GM19397 (cell line): ENCODE measurements at regions not wholly inside any gene's neighbourhood (a gene's known extent, or its start where the extent isn't known, plus 50 kb on each side); places are given as distances from the start of the nearest gene placed in this dataset.
"Not testable (repeated sequence)": the region's sequence is repeated elsewhere in the genome, so short reads cannot be mapped to it uniquely, and the experiment has no call there.

Source experiments
- ATAC-seq: cut with Tn5 transposase; IDR thresholded peaks from one replicate; pipeline ENCODE4 v1.9.1; 2021; ENCODE audit warnings: mild to moderate bottlenecking, moderate library complexity; ENCODE audit not compliant: unreplicated experiment

- no peak for ATAC-seq
These were observed 696.9 kb downstream of the PCDH7 start for GRCh38 chr4:31417040-31417439.

- no peak for ATAC-seq
These were observed 701.8 kb downstream of the PCDH7 start for GRCh38 chr4:31422006-31422405.

- ATAC-seq, result no peak
These were observed 707.5 kb downstream of the PCDH7 start for GRCh38 chr4:31427691-31428090.

GRCh38 chr4:31442236-31442635 is 722.1 kb downstream of the PCDH7 start:
- no peak for ATAC-seq

GRCh38 chr4:31445526-31445925 is 725.4 kb downstream of the PCDH7 start:
- no peak for ATAC-seq

DNA sequence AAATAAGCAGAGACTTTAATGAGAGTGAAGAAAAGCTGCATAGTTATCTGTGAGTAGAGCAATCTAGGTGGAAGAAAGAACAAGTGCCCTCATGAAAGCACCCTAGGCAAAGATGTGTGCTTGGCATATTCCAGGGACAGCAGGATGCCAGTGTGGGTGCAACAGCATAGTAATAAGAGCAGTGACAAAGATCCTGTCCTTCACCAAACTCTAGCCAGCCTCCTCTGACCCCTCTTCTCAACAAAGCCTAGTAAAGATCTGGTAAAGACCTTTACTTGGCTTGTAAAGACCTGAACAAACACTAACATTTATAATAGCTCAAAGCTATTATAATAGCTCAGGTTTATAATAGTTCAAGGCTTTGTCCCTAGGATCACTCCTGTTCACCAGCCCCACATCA is 735.4 kb downstream of the PCDH7 start:
- ATAC-seq, result no peak

DNA sequence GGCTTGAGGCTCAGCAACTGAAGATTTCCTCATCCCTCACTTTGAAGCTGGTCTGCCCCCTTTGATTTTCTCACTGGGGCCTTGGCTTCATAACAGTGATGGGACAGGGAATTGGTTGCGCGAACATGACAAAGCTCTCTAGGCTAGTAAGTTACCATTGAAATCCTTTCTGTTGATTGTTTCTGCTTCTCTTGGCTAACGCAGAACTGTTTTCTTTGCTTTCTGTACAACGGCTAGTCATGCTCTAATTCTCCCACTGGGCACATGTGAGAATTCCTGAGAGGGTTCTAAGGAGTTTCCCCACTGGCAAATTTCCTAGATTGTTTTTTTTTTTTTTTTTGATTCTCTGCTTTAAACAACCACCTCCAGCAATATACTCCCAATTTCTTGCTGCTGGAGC is 738.6 kb downstream of the PCDH7 start:
- no peak for ATAC-seq

- no peak for ATAC-seq
These were observed 741.3 kb downstream of the PCDH7 start for GRCh38 chr4:31461421-31461820.

- ATAC-seq, result no peak
These were observed 747.6 kb downstream of the PCDH7 start for GRCh38 chr4:31467781-31468180.

DNA sequence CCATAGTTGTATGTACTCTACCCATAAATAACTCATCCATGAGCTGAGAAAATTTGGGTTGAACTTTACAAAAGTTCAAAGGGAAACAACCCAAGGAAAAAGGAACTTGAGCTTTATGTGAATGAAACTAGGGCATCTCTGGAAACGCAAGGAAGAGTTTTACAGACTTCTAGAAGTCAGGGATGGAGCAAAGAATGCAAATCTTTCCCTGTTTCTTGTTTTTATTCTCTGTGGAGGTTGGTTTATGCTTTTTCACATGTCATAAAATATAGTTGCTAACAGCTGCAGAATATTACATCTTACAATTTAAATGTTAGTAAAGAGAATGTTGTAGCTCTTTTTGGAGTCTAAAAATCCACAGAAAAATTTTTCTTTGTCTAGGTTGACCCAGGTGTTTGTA is 754.1 kb downstream of the PCDH7 start:
- ATAC-seq, result no peak

- no peak for ATAC-seq
These were observed 762.5 kb downstream of the PCDH7 start for GRCh38 chr4:31482691-31483090.

GRCh38 chr4:31499216-31499615 is 779.0 kb downstream of the PCDH7 start:
- not testable (repeated sequence) for ATAC-seq

GRCh38 chr4:31516520-31516919 is 796.4 kb downstream of the PCDH7 start:
- ATAC-seq, result no peak

DNA sequence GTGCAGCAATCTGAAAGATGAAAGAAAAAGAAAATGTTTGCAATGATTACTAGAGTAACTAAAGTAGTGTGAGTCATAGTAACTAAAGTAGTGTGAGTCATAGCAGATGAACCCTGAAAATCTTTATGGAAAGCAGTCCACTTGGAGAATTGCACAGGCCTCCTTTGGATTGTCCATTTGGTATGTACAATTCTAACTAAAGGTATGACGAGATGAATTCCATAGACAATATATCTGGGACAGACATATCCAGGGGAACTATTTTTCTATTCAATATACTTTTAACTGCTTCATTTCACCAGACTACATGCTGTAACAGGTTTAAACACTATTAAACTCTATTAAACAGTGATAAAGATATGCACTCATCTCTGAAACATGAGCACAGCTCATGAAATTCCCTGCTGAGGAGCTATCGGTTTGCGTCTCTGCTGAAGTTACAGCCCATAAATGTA is 798.7 kb downstream of the PCDH7 start:
- no peak for ATAC-seq

DNA sequence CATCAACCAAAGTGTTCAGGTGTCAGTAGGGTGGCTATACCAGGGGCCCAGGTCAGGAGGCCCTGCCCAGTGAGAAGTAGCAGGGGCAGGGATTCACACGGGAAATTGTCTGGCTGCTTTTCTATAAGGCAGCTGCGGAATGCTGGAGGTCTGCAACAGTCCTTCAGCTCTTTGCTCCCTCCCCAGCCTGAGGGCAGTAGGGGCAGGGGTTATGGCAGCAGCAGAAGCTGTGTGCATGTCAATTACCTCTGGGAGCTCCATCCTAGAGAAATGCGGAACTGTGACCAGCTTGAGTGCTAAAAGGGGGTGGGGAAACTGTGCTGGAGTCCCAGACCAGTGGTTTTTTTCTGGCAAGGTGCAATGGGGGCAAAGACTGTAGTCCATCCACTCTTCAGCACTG is 810.4 kb downstream of the PCDH7 start:
- ATAC-seq, result no peak

DNA sequence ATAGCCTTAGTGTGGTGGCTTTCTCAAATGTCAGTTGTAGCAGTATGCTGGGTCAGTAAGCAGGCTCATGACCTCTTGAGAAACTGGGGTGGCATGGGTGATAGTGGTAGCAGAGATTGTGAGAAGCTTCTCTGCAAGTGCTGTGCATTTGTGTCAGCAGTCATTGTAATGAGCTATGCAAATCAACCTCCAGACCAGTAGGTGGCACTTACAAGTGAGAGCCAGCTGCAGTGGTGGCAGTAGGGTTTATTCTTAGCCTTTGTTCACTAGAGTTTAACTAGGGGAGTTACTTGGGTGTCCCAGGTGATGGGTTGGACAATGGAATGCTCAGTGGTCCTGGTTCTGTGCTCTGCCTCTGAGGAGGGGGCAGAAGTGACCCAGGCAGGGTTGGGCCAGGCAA is 818.7 kb downstream of the PCDH7 start:
- no peak for ATAC-seq

DNA sequence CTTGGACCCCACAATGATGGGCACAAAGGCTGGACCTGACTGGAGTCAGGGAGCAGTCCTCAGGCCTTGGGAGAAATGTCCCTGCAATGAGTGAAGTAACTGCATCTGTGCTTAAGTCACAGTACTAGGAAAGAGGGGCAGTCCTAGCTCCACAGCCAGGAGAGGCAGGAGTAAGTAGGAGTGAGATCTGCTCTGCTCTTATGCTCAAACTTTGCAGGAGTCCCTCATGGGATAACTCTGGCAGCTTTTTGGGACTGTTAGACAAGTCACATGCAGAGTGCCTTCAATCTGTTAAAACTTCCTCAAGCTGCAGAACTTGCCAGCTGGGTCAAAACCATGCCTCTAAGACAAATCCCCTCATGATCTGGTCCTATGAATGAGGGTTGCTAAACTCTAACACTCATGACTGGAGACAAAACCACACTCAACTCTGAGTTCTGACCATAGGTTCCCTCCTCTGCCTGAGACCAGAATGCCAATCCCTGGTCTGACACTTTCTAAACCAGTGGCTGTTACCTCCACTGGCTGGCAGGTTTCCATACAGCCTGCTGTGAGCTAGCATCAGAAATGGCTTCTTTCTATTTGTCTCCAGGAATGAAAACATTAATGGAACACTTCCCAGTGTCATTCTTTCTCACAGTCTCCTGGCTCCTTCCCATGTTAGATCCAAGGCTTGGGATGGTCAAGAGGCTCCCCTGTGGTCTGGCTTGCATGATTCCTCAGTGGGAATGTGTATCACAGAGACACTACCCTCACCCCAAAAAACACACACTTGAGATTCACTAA is 819.3 kb downstream of the PCDH7 start:
- ATAC-seq, result no peak

GRCh38 chr4:31545330-31545729 is 825.2 kb downstream of the PCDH7 start:
- no peak for ATAC-seq

DNA sequence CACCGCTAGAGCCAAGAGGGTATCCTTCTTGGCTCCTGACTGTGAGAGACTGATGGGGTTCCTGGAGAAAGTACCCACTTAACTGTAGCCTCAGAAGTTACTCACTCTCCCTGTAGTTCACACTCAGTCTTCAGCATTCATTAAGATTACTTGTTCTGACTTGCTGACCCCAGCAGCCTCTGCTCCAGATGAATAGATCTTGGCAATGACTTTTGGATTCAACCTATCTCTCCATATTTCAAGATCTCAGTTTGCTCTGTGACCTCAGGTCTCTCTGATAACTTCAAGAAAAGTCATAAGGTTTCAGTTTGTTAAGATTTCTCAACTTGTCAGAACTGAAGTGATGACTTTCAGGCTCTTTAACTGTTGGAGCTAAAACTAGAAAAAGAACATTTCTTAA is 825.6 kb downstream of the PCDH7 start:
- ATAC-seq, result no peak

GRCh38 chr4:31548021-31548420 is 827.9 kb downstream of the PCDH7 start:
- ATAC-seq, result no peak

DNA sequence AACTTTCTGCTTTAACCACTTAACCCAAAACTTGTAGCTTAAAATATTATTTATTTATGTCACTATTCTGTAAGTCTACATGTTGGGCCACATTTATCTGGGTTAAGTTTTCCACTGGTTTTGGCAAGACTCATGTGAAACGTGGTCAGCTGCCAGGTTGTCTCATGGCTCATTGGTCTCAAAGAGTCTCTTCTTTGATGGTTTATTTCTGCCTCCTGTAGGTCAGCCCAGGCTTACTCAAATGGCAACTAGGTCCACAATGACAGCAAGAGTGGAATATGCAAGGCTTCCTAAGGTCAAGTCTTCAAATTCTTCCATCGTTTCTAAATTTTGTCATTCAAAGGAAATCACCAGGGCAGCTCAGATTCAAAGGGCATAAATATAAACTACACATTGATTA is 828.7 kb downstream of the PCDH7 start:
- ATAC-seq, result no peak

DNA sequence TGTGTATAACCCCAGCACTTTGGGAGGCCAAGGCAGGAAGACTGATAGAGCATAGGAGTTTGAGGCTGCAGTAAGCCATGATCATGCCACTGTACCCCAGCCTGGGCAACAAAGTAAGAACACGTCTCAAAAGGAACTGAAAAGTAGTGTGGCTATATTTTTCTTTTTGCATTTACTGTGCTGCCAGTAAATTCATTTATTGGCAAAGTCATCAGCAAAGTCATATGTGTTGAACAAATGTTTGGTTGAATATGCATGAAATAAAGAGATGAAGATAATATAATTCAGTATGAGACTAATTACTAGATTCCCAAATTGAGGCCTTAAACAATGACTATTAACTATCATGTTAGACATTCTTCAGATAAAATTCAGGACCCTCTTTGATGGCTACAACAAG is 829.1 kb downstream of the PCDH7 start:
- no peak for ATAC-seq

- ATAC-seq, result no peak
These were observed 837.3 kb downstream of the PCDH7 start for GRCh38 chr4:31557437-31557836.
